Mesothelial cell of epicardium (in vitro differentiated cells): ENCODE measurements at regions not wholly inside any gene's neighbourhood (a gene's known extent, or its start where the extent isn't known, plus 50 kb on each side); places are given as distances from the start of the nearest gene placed in this dataset.

Experiments used
- DNase-seq, 2 experiments: peaks; one replicate each; pipeline ENCODE4 v3.0.0; 2021; ENCODE audit warnings: low spot score in 2 of 2; ENCODE audit not compliant: unreplicated experiment in 2 of 2
- H3K27ac Mint-ChIP-seq: 2 replicates; pipeline ENCODE4 v1.8.0; 2021; ENCODE audit warnings: mixed read lengths
- H3K27me3 Mint-ChIP-seq: 2 replicates; pipeline ENCODE4 v1.8.0; 2021; ENCODE audit warnings: low read depth, mixed read lengths
- H3K36me3 Mint-ChIP-seq: 2 replicates; pipeline ENCODE4 v1.8.0; 2021; ENCODE audit warnings: mixed read lengths
- H3K4me1 Mint-ChIP-seq: 2 replicates; pipeline ENCODE4 v1.8.0; 2021; ENCODE audit warnings: mixed read lengths
- H3K4me3 Mint-ChIP-seq: 2 replicates; pipeline ENCODE4 v1.8.0; 2021; ENCODE audit warnings: mild to moderate bottlenecking, moderate library complexity, mixed read lengths
- H3K9me3 Mint-ChIP-seq: 2 replicates; pipeline ENCODE4 v1.8.0; 2021; ENCODE audit warnings: mixed read lengths
- CTCF ChIP-seq: fragments of 200-600 bp; sonication (generic); IDR thresholded peaks from one replicate; pipeline ENCODE4 v1.5.0; 2021; ENCODE audit warnings: antibody characterized with exemption; ENCODE audit not compliant: unreplicated experiment

DNA sequence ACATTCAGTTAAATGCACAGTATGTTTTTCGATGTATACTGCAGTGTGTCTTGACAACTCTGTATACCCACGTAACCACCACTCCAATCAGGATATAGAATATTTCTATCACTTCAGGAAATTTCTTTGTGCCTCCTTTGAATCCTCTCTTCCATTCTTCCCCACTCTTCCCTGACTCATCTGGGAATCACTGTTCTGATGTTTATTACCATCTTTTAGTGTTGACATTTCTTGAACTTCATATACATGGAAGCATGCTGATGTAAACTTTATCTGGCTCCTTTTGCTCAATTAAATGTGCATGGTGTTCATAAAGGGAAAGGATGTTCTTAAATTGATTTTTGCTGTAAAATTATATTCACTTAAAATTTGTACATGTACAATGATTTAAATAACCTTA, 319.9 kb downstream of the PCDH7 start:
- H3K4me3 Mint-ChIP-seq = no peak overlapping the region
- no peak for DNase-seq
- TF ChIP-seq CTCF = no peak
- peaks cover 6% of the 10 kb centered on the region for H3K9me3 Mint-ChIP-seq
- no peaks in the 10 kb centered on the region for H3K27me3 Mint-ChIP-seq
- no peak overlapping the region for H3K27ac Mint-ChIP-seq
- H3K36me3 Mint-ChIP-seq = peaks cover 7% of the 10 kb centered on the region
- peaks cover 13% of the 10 kb centered on the region for H3K4me1 Mint-ChIP-seq

DNA sequence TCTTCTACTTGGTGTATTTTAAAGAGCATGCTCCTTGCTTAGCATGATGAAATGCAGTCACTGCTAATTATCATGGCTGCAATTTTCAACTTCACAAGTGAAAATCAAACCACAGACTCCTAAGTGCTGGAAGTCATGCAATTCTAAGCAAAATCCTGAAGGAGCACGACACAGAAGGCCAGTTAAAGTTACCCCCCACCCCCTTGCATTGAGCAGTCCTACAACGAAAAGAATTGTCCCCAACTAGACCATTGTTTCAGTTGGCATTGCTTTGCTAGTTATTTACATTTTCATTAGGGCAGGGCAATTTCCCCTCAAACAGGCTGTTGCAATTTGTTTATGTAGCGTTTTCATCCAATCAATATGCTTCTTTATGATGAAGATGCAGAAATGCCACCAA, 321.2 kb downstream of the PCDH7 start:
- peaks cover 6% of the 10 kb centered on the region for H3K9me3 Mint-ChIP-seq
- H3K36me3 Mint-ChIP-seq = peaks cover 7% of the 10 kb centered on the region
- peaks cover 18% of the 10 kb centered on the region for H3K4me1 Mint-ChIP-seq
- no peak overlapping the region for H3K27ac Mint-ChIP-seq
- no peak for DNase-seq
- TF ChIP-seq CTCF = no peak
- no peak overlapping the region for H3K4me3 Mint-ChIP-seq
- no peaks in the 10 kb centered on the region for H3K27me3 Mint-ChIP-seq

- Mint-ChIP-seq H3K4me3 (no peak overlapping the region), H3K27ac (no peak overlapping the region), H3K27me3 (no peaks in the 10 kb centered on the region), H3K36me3 (peaks cover 7% of the 10 kb centered on the region), H3K4me1 (peaks cover 18% of the 10 kb centered on the region), H3K9me3 (peaks cover 6% of the 10 kb centered on the region)
- no peak for DNase-seq
- TF ChIP-seq CTCF = no peak
Measured at GRCh38 chr4:31041853-31042252, 321.7 kb downstream of the PCDH7 start.

GRCh38 chr4:31043382-31044062, 323.4 kb downstream of the PCDH7 start:
- Mint-ChIP-seq H3K36me3 (peaks cover 7% of the 10 kb centered on the region), H3K4me1 (peaks cover 18% of the 10 kb centered on the region), H3K27me3 (no peaks in the 10 kb centered on the region), H3K4me3 (no peak overlapping the region), H3K27ac (no peak overlapping the region), H3K9me3 (peaks cover 6% of the 10 kb centered on the region)
- no peak for DNase-seq
- TF ChIP-seq CTCF = no peak

GRCh38 chr4:31045151-31045550, 325.0 kb downstream of the PCDH7 start:
- no peak overlapping the region for H3K4me3 Mint-ChIP-seq
- H3K36me3 Mint-ChIP-seq = peaks cover 2% of the 10 kb centered on the region
- TF ChIP-seq CTCF = no peak
- H3K27me3 Mint-ChIP-seq = no peaks in the 10 kb centered on the region
- no peak for DNase-seq
- no peak overlapping the region for H3K27ac Mint-ChIP-seq
- H3K4me1 Mint-ChIP-seq = peaks cover 18% of the 10 kb centered on the region
- no peaks in the 10 kb centered on the region for H3K9me3 Mint-ChIP-seq
